SK-N-SH treated with all-trans-retinoic acid at 6 μM for 48 hours (cell line): ENCODE measurements at regions not wholly inside any gene's neighbourhood (a gene's known extent, or its start where the extent isn't known, plus 50 kb on each side); places are given as distances from the start of the nearest gene placed in this dataset.

ENCODE experiments used
- ARNTL ChIP-seq: fragments of 450-650 bp; formaldehyde crosslinking; IDR thresholded peaks from 2 replicates; pipeline ENCODE4 v1.5.0; 2020; ENCODE audit warnings: low read depth, mild to moderate bottlenecking, moderate library complexity, borderline replicate concordance
- BACH2 ChIP-seq: fragments of 250-450 bp; sonication (Bioruptor Pico); IDR thresholded peaks from 2 replicates; pipeline ENCODE4 v1.9.0; 2021; ENCODE audit warnings: mild to moderate bottlenecking, borderline replicate concordance
- CREB5 ChIP-seq: fragments of 250-450 bp; sonication (Bioruptor Pico); IDR thresholded peaks from 2 replicates; pipeline ENCODE4 v1.5.1; 2020; ENCODE audit warnings: low read depth, mild to moderate bottlenecking, moderate library complexity
- GLIS3 ChIP-seq: fragments of 250-450 bp; sonication (Bioruptor Pico); IDR thresholded peaks from 2 replicates; pipeline ENCODE4 v1.5.0; 2020; ENCODE audit warnings: mild to moderate bottlenecking, moderate library complexity
- OSR1 ChIP-seq: fragments of 250-450 bp; sonication (Bioruptor Pico); IDR thresholded peaks from 2 replicates; pipeline ENCODE4 v1.8.0; 2022; ENCODE audit warnings: moderate library complexity, mild to moderate bottlenecking, inconsistent platforms
- PATZ1 ChIP-seq: fragments of 250-450 bp; sonication (Bioruptor Pico); IDR thresholded peaks from 2 replicates; pipeline ENCODE4 v1.8.0; 2020; ENCODE audit warnings: mild to moderate bottlenecking, moderate library complexity, borderline replicate concordance
- RARB ChIP-seq: fragments of 250-450 bp; sonication (Bioruptor Pico); IDR thresholded peaks from 2 replicates; pipeline ENCODE4 v1.8.0; 2021; ENCODE audit warnings: mild to moderate bottlenecking, moderate library complexity
- SNAI2 ChIP-seq: fragments of 250-450 bp; sonication (Bioruptor Pico); IDR thresholded peaks from 2 replicates; pipeline ENCODE4 v1.5.0; 2020; ENCODE audit warnings: mild to moderate bottlenecking, moderate library complexity
- TOX ChIP-seq: fragments of 250-450 bp; sonication (Bioruptor Pico); IDR thresholded peaks from 2 replicates; pipeline ENCODE4 v1.8.0; 2021; ENCODE audit warnings: mild to moderate bottlenecking, moderate library complexity, borderline replicate concordance
- TSHZ2 ChIP-seq: fragments of 250-450 bp; sonication (Bioruptor Pico); IDR thresholded peaks from 2 replicates; pipeline ENCODE4 v1.5.0; 2020; ENCODE audit warnings: mild to moderate bottlenecking, moderate library complexity
- ZFP3 ChIP-seq: fragments of 250-450 bp; sonication (Bioruptor Pico); IDR thresholded peaks from 2 replicates; pipeline ENCODE4 v1.5.0; 2020; ENCODE audit warnings: mild to moderate bottlenecking, moderate library complexity

- TF ChIP-seq PATZ1 (CRISPR knock-in tag): no peak
- no peak for TF ChIP-seq OSR1
- TF ChIP-seq TOX (CRISPR knock-in tag): no peak
- no peak for TF ChIP-seq ZFP3 (CRISPR knock-in tag)
- TF ChIP-seq CREB5 (CRISPR knock-in tag): no peak
- TF ChIP-seq RARB (CRISPR knock-in tag): no peak
- no peak for TF ChIP-seq SNAI2 (CRISPR knock-in tag)
- TF ChIP-seq GLIS3 (CRISPR knock-in tag): no peak
- TF ChIP-seq BACH2 (CRISPR knock-in tag): no peak
- no peak for TF ChIP-seq ARNTL (CRISPR knock-in tag)
- no peak for TF ChIP-seq TSHZ2 (CRISPR knock-in tag)
Observed at GRCh38 chr18:71431171-71431570, 1113.0 kb downstream of the CBLN2 start.
